CD14-positive monocyte (primary cell): ENCODE measurements at regions not wholly inside any gene's neighbourhood (a gene's known extent, or its start where the extent isn't known, plus 50 kb on each side); places are given as distances from the start of the nearest gene placed in this dataset.

Experiments
- DNase-seq, 3 donors: peaks; one replicate each; pipeline ENCODE4 v3.0.0-alpha.2; 2011 to 2022
- H2AFZ ChIP-seq: 2 replicates; pipeline ENCODE4 v1.6.0; 2012; ENCODE audit warnings: mild to moderate bottlenecking, low read depth, low read length, inconsistent platforms; ENCODE audit not compliant: insufficient read depth, poor library complexity, severe bottlenecking
- H3K27ac ChIP-seq, 2 donors: 1 replicate in 1 of 2; 2 replicates in 1 of 2; pipeline ENCODE4 v1.5.1; 2012 to 2013; ENCODE audit warnings: low read length in 2 of 2, control low read depth in 1 of 2, inconsistent platforms in 1 of 2, low read depth in 1 of 2, mild to moderate bottlenecking in 1 of 2
- H3K27me3 ChIP-seq, 2 donors: one replicate each; pipeline versions ENCODE4 v1.6.0 to v1.6.1; 2011 to 2013; ENCODE audit warnings: low read length in 2 of 2; ENCODE audit not compliant: control insufficient read depth in 2 of 2, insufficient read depth in 2 of 2
- H3K36me3 ChIP-seq, 2 donors: replicated peaks in 1 of 2; 1 replicate in 1 of 2; 2 replicates in 1 of 2; pipeline versions ENCODE4 v1.5.1 to v1.6.1; 2012 to 2013; ENCODE audit warnings: low read length in 2 of 2, control low read depth in 1 of 2, inconsistent platforms in 1 of 2, mild to moderate bottlenecking in 1 of 2; ENCODE audit not compliant: insufficient read depth in 2 of 2, control insufficient read depth in 1 of 2
- H3K4me1 ChIP-seq, 2 donors: 1 replicate in 1 of 2; 2 replicates in 1 of 2; pipeline versions ENCODE4 v1.5.1 to v1.6.1; 2012 to 2013; ENCODE audit warnings: low read length in 2 of 2, control low read depth in 1 of 2, inconsistent platforms in 1 of 2, mild to moderate bottlenecking in 1 of 2, moderate library complexity in 1 of 2; ENCODE audit not compliant: insufficient read depth in 2 of 2, control insufficient read depth in 1 of 2
- H3K4me2 ChIP-seq: replicated peaks from 2 replicates; pipeline ENCODE3; 2012; ENCODE audit warnings: low read length, moderate library complexity, mild to moderate bottlenecking; ENCODE audit not compliant: poor library complexity, severe bottlenecking; ENCODE audit errors: extremely low read depth
- H3K4me3 ChIP-seq, 3 experiments: fragments of 200-600 bp in 1 of 3; sonication (generic) in 1 of 3; replicated peaks in 1 of 3; 1 replicate in 2 of 3; 2 replicates in 1 of 3; pipeline ENCODE4 v1.5.1; 2011 to 2013; ENCODE audit warnings: low read length in 3 of 3, mild to moderate bottlenecking in 3 of 3, control low read depth in 2 of 3, low read depth in 2 of 3, inconsistent platforms in 1 of 3, moderate library complexity in 1 of 3
- H3K79me2 ChIP-seq: 2 replicates; pipeline ENCODE4 v1.6.0; 2012; ENCODE audit warnings: mild to moderate bottlenecking, control low read depth, inconsistent platforms, low read length, moderate library complexity; ENCODE audit not compliant: insufficient read depth
- H3K9ac ChIP-seq: 2 replicates; pipeline ENCODE4 v1.6.0; 2017; ENCODE audit warnings: low read length, mild to moderate bottlenecking; ENCODE audit not compliant: insufficient read depth, poor library complexity, severe bottlenecking
- H3K9me3 ChIP-seq, 2 donors: replicated peaks in 1 of 2; 1 replicate in 1 of 2; 2 replicates in 1 of 2; pipeline versions ENCODE4 v1.5.1 to v1.6.1; 2012 to 2013; ENCODE audit warnings: low read length in 2 of 2, control low read depth in 1 of 2; ENCODE audit not compliant: control insufficient read depth in 1 of 2, insufficient read depth in 1 of 2
- H4K20me1 ChIP-seq: 2 replicates; pipeline ENCODE4 v1.6.0; 2012; ENCODE audit warnings: mild to moderate bottlenecking, low read length, control low read depth, moderate library complexity; ENCODE audit not compliant: insufficient read depth
- H3K27ac Mint-ChIP-seq, 7 donors: one replicate each; pipeline ENCODE4 v1.8.0; 2020; ENCODE audit warnings: mild to moderate bottlenecking in 7 of 7, mixed read lengths in 7 of 7, moderate library complexity in 6 of 7, inconsistent platforms in 2 of 7
- H3K27me3 Mint-ChIP-seq, 3 donors: one replicate each; pipeline ENCODE4 v1.8.0; 2021 to 2022; ENCODE audit warnings: low read depth in 3 of 3, mild to moderate bottlenecking in 3 of 3, mixed read lengths in 3 of 3, moderate library complexity in 3 of 3, inconsistent platforms in 1 of 3
- H3K36me3 Mint-ChIP-seq, 2 donors: one replicate each; pipeline ENCODE4 v1.8.0; 2020; ENCODE audit warnings: mixed read lengths in 2 of 2, inconsistent platforms in 1 of 2, mild to moderate bottlenecking in 1 of 2
- H3K4me1 Mint-ChIP-seq: one replicate; pipeline ENCODE4 v1.8.0; 2020; ENCODE audit warnings: mild to moderate bottlenecking, mixed read lengths
- H3K4me3 Mint-ChIP-seq, 2 donors: one replicate each; pipeline ENCODE4 v1.8.0; 2020; ENCODE audit warnings: mild to moderate bottlenecking in 2 of 2, mixed read lengths in 2 of 2, moderate library complexity in 1 of 2
- H3K9me3 Mint-ChIP-seq, 7 donors: one replicate each; pipeline ENCODE4 v1.8.0; 2020 to 2022; ENCODE audit warnings: mixed read lengths in 7 of 7, mild to moderate bottlenecking in 6 of 7, moderate library complexity in 6 of 7, inconsistent platforms in 2 of 7
- CTCF ChIP-seq: fragments of 200-600 bp; IDR thresholded peaks from one replicate; pipeline ENCODE4 v1.8.0; 2022; ENCODE audit warnings: antibody characterized with exemption, mild to moderate bottlenecking
- WGBS: methylation state at CpG from one replicate; pipeline ENCODE4 v1.1.5; 2013; ENCODE audit warnings: missing lambda C conversion rate; ENCODE audit not compliant: insufficient coverage; 5-methylcytosine and 5-hydroxymethylcytosine counted together
- intact Hi-C, 2 donors: fragments of 100-400 bp; cut with micrococcal nuclease; formaldehyde crosslinking; loops; one replicate each; pipeline versions ENCODE4 v1.15.0 to v1.15.1; 2023

GRCh38 chr3:153008226-153008625 is 153.8 kb upstream of the RAP2B start:
- H3K9me3 Mint-ChIP-seq = peaks cover 0 to 4% (median 0%) of the 10 kb centered on the region in 7 donors
- no peak for TF ChIP-seq CTCF
- no peaks in the 10 kb centered on the region for H3K36me3 Mint-ChIP-seq

GRCh38 chr3:153023896-153024295 is 138.1 kb upstream of the RAP2B start:
- Mint-ChIP-seq H3K4me1 (peaks cover 7% of the 10 kb centered on the region), H3K4me3 (no peak overlapping the region), H3K9me3 (no peaks in the 10 kb centered on the region), H3K27me3 (peaks cover 0 to 2% (median 0%) of the 10 kb centered on the region in 3 donors), H3K27ac (no peak overlapping the region), H3K36me3 (no peaks in the 10 kb centered on the region)
- H2AFZ ChIP-seq = no peak overlapping the region
- intact Hi-C loops = loop anchor here (2.0 to 5.0 kb wide), 2 partner anchors 1228 to 1229 kb away; no protein-coding TSS in a partner anchor
- H3K9me3 ChIP-seq = no peaks in the 10 kb centered on the region
- TF ChIP-seq CTCF = no peak
- H3K4me3 ChIP-seq = no peak overlapping the region
- H4K20me1 ChIP-seq = no peaks in the 10 kb centered on the region
- H3K4me2 ChIP-seq = no peak overlapping the region
- H3K27ac ChIP-seq = no peak overlapping the region
- no peak for DNase-seq
- 47% methylated on average over 3 of the region's 5 CpGs for WGBS
- no peaks in the 10 kb centered on the region for H3K27me3 ChIP-seq
- no peaks in the 10 kb centered on the region for H3K36me3 ChIP-seq
- H3K4me1 ChIP-seq = no peaks in the 10 kb centered on the region
- H3K9ac ChIP-seq = no peak overlapping the region
- no peaks in the 10 kb centered on the region for H3K79me2 ChIP-seq

More at GRCh38 chr3:153008226-153008625, 153.8 kb upstream of the RAP2B start:
- Histone ChIP-seq H3K27me3 (no peaks in the 10 kb centered on the region), H3K79me2 (no peaks in the 10 kb centered on the region), H3K36me3 (no peaks in the 10 kb centered on the region), H4K20me1 (no peaks in the 10 kb centered on the region), H3K4me2 (no peak overlapping the region), H3K9ac (no peak overlapping the region), H3K4me3 (no peak overlapping the region), H3K4me1 (no peaks in the 10 kb centered on the region), H3K9me3 (no peaks in the 10 kb centered on the region), H3K27ac (no peak overlapping the region), H2AFZ (no peak overlapping the region)
- DNase-seq = no peak
- H3K27me3 Mint-ChIP-seq = peaks cover 0 to 1% (median 0%) of the 10 kb centered on the region in 3 donors
- H3K4me1 Mint-ChIP-seq = no peaks in the 10 kb centered on the region
- WGBS = no CpG with 5 or more reads among the region's 3 CpGs
- intact Hi-C loops = no loop called here
- no peak overlapping the region for H3K4me3 Mint-ChIP-seq
- H3K27ac Mint-ChIP-seq = no peak overlapping the region
